ENCODE measurements at regions not wholly inside any gene's neighbourhood (a gene's known extent, or its start where the extent isn't known, plus 50 kb on each side); places are given as distances from the start of the nearest gene placed in this dataset.

GRCh38 chr3:178421069-178421468 is 115.2 kb upstream of the KCNMB2 start:
- H3K9ac ChIP-seq (ENCODE audit: low read depth, low read length) = no peak overlapping the region

GRCh38 chr3:178422406-178422805 is 113.8 kb upstream of the KCNMB2 start:
- H3K27me3 ChIP-seq (ENCODE audit: control insufficient read depth, insufficient read depth, low read length) = no peaks in the 10 kb centered on the region
- H3K4me1 ChIP-seq (ENCODE audit: control insufficient read depth, insufficient read depth, low read length) = peaks cover 7% of the 10 kb centered on the region
- H3K9ac ChIP-seq (ENCODE audit: low read depth, low read length) = no peak overlapping the region
- H3K36me3 ChIP-seq (ENCODE audit: insufficient read depth, low read length) = no peaks in the 10 kb centered on the region
- H3K4me2 ChIP-seq (ENCODE audit: low read length) = no peak overlapping the region
- H3K4me3 ChIP-seq (ENCODE audit: low read length) = no peak overlapping the region
- H3K9me3 ChIP-seq (replicated peaks; ENCODE audit: low read length) = no peaks in the 10 kb centered on the region

More at GRCh38 chr3:178421069-178421468, 115.2 kb upstream of the KCNMB2 start:
- Histone ChIP-seq H3K27me3 (ENCODE audit: control insufficient read depth, insufficient read depth, low read length) (no peaks in the 10 kb centered on the region), H3K36me3 (ENCODE audit: insufficient read depth, low read length) (no peaks in the 10 kb centered on the region), H3K4me3 (ENCODE audit: low read length) (no peak overlapping the region), H3K4me2 (ENCODE audit: low read length) (no peak overlapping the region), H3K4me1 (ENCODE audit: control insufficient read depth, insufficient read depth, low read length) (peaks cover 7% of the 10 kb centered on the region), H3K9me3 (replicated peaks; ENCODE audit: low read length) (no peaks in the 10 kb centered on the region)

- no peaks in the 10 kb centered on the region for H3K27me3 ChIP-seq (ENCODE audit: control insufficient read depth, insufficient read depth, low read length)
- H3K9ac ChIP-seq (ENCODE audit: low read depth, low read length) = no peak overlapping the region
- H3K4me1 ChIP-seq (ENCODE audit: control insufficient read depth, insufficient read depth, low read length) = no peaks in the 10 kb centered on the region
- H3K36me3 ChIP-seq (ENCODE audit: insufficient read depth, low read length) = no peaks in the 10 kb centered on the region
- no peak overlapping the region for H3K4me2 ChIP-seq (ENCODE audit: low read length)
- no peak overlapping the region for H3K4me3 ChIP-seq (ENCODE audit: low read length)
- H3K9me3 ChIP-seq (replicated peaks; ENCODE audit: low read length) = no peaks in the 10 kb centered on the region
These were observed 108.2 kb upstream of the KCNMB2 start for GRCh38 chr3:178428037-178428436.

- H3K4me3 ChIP-seq (ENCODE audit: low read length) = no peak overlapping the region
- peak overlapping the region; percentile 21 for H3K4me2 ChIP-seq (ENCODE audit: low read length)
- no peaks in the 10 kb centered on the region for H3K9me3 ChIP-seq (replicated peaks; ENCODE audit: low read length)
- H3K27me3 ChIP-seq (ENCODE audit: control insufficient read depth, insufficient read depth, low read length) = no peaks in the 10 kb centered on the region
- no peak overlapping the region for H3K9ac ChIP-seq (ENCODE audit: low read depth, low read length)
- no peaks in the 10 kb centered on the region for H3K36me3 ChIP-seq (ENCODE audit: insufficient read depth, low read length)
- H3K4me1 ChIP-seq (ENCODE audit: control insufficient read depth, insufficient read depth, low read length) = peaks cover 5% of the 10 kb centered on the region
These were observed 101.9 kb upstream of the KCNMB2 start for GRCh38 chr3:178434206-178434805.

GRCh38 chr3:178435575-178435974 is 100.7 kb upstream of the KCNMB2 start:
- H3K36me3 ChIP-seq (ENCODE audit: insufficient read depth, low read length) = no peaks in the 10 kb centered on the region

GRCh38 chr3:178436773-178437172 is 99.5 kb upstream of the KCNMB2 start:
- Histone ChIP-seq H3K4me1 (ENCODE audit: control insufficient read depth, insufficient read depth, low read length) (peaks cover 7% of the 10 kb centered on the region), H3K4me3 (ENCODE audit: low read length) (no peak overlapping the region), H3K36me3 (ENCODE audit: insufficient read depth, low read length) (no peaks in the 10 kb centered on the region), H3K9ac (ENCODE audit: low read depth, low read length) (no peak overlapping the region), H3K4me2 (ENCODE audit: low read length) (no peak overlapping the region), H3K27me3 (ENCODE audit: control insufficient read depth, insufficient read depth, low read length) (no peaks in the 10 kb centered on the region), H3K9me3 (replicated peaks; ENCODE audit: low read length) (no peaks in the 10 kb centered on the region)

More at GRCh38 chr3:178435575-178435974, 100.7 kb upstream of the KCNMB2 start:
- Histone ChIP-seq H3K27me3 (ENCODE audit: control insufficient read depth, insufficient read depth, low read length) (no peaks in the 10 kb centered on the region), H3K4me1 (ENCODE audit: control insufficient read depth, insufficient read depth, low read length) (peaks cover 7% of the 10 kb centered on the region), H3K9me3 (replicated peaks; ENCODE audit: low read length) (no peaks in the 10 kb centered on the region), H3K9ac (ENCODE audit: low read depth, low read length) (no peak overlapping the region), H3K4me2 (ENCODE audit: low read length) (no peak overlapping the region), H3K4me3 (ENCODE audit: low read length) (no peak overlapping the region)

- Histone ChIP-seq H3K9ac (ENCODE audit: low read depth, low read length) (no peak overlapping the region), H3K4me3 (ENCODE audit: low read length) (no peak overlapping the region), H3K4me2 (ENCODE audit: low read length) (no peak overlapping the region), H3K27me3 (ENCODE audit: control insufficient read depth, insufficient read depth, low read length) (no peaks in the 10 kb centered on the region), H3K9me3 (replicated peaks; ENCODE audit: low read length) (no peaks in the 10 kb centered on the region), H3K4me1 (ENCODE audit: control insufficient read depth, insufficient read depth, low read length) (peaks cover 7% of the 10 kb centered on the region), H3K36me3 (ENCODE audit: insufficient read depth, low read length) (no peaks in the 10 kb centered on the region)
These were observed 99.0 kb upstream of the KCNMB2 start for GRCh38 chr3:178437236-178437635.

GRCh38 chr3:178439504-178439903 is 96.7 kb upstream of the KCNMB2 start:
- no peak overlapping the region for H3K9ac ChIP-seq (ENCODE audit: low read depth, low read length)
- H3K36me3 ChIP-seq (ENCODE audit: insufficient read depth, low read length) = no peaks in the 10 kb centered on the region
- peaks cover 3% of the 10 kb centered on the region for H3K4me1 ChIP-seq (ENCODE audit: control insufficient read depth, insufficient read depth, low read length)
- no peak overlapping the region for H3K4me3 ChIP-seq (ENCODE audit: low read length)
- H3K9me3 ChIP-seq (replicated peaks; ENCODE audit: low read length) = no peaks in the 10 kb centered on the region
- H3K27me3 ChIP-seq (ENCODE audit: control insufficient read depth, insufficient read depth, low read length) = no peaks in the 10 kb centered on the region
- no peak overlapping the region for H3K4me2 ChIP-seq (ENCODE audit: low read length)

GRCh38 chr3:178440043-178440442 is 96.2 kb upstream of the KCNMB2 start:
- H3K4me1 ChIP-seq (ENCODE audit: control insufficient read depth, insufficient read depth, low read length) = peaks cover 3% of the 10 kb centered on the region
- no peaks in the 10 kb centered on the region for H3K9me3 ChIP-seq (replicated peaks; ENCODE audit: low read length)
- no peaks in the 10 kb centered on the region for H3K36me3 ChIP-seq (ENCODE audit: insufficient read depth, low read length)
- H3K4me3 ChIP-seq (ENCODE audit: low read length) = no peak overlapping the region
- no peak overlapping the region for H3K9ac ChIP-seq (ENCODE audit: low read depth, low read length)
- H3K4me2 ChIP-seq (ENCODE audit: low read length) = no peak overlapping the region
- no peaks in the 10 kb centered on the region for H3K27me3 ChIP-seq (ENCODE audit: control insufficient read depth, insufficient read depth, low read length)

GRCh38 chr3:178443634-178444033 is 92.6 kb upstream of the KCNMB2 start:
- Histone ChIP-seq H3K4me3 (ENCODE audit: low read length) (no peak overlapping the region), H3K9me3 (replicated peaks; ENCODE audit: low read length) (no peaks in the 10 kb centered on the region), H3K36me3 (ENCODE audit: insufficient read depth, low read length) (no peaks in the 10 kb centered on the region), H3K27me3 (ENCODE audit: control insufficient read depth, insufficient read depth, low read length) (no peaks in the 10 kb centered on the region), H3K9ac (ENCODE audit: low read depth, low read length) (no peak overlapping the region), H3K4me1 (ENCODE audit: control insufficient read depth, insufficient read depth, low read length) (peaks cover 3% of the 10 kb centered on the region), H3K4me2 (ENCODE audit: low read length) (no peak overlapping the region)

- Histone ChIP-seq H3K9ac (ENCODE audit: low read depth, low read length) (no peak overlapping the region), H3K27me3 (ENCODE audit: control insufficient read depth, insufficient read depth, low read length) (no peaks in the 10 kb centered on the region), H3K4me1 (ENCODE audit: control insufficient read depth, insufficient read depth, low read length) (no peaks in the 10 kb centered on the region), H3K4me3 (ENCODE audit: low read length) (no peak overlapping the region), H3K36me3 (ENCODE audit: insufficient read depth, low read length) (no peaks in the 10 kb centered on the region), H3K9me3 (replicated peaks; ENCODE audit: low read length) (no peaks in the 10 kb centered on the region), H3K4me2 (ENCODE audit: low read length) (no peak overlapping the region)
These were observed 91.1 kb upstream of the KCNMB2 start for GRCh38 chr3:178445139-178445538.

- Histone ChIP-seq H3K4me1 (ENCODE audit: control insufficient read depth, insufficient read depth, low read length) (no peaks in the 10 kb centered on the region), H3K9me3 (replicated peaks; ENCODE audit: low read length) (no peaks in the 10 kb centered on the region), H3K27me3 (ENCODE audit: control insufficient read depth, insufficient read depth, low read length) (no peaks in the 10 kb centered on the region), H3K4me2 (ENCODE audit: low read length) (no peak overlapping the region), H3K4me3 (ENCODE audit: low read length) (no peak overlapping the region), H3K36me3 (ENCODE audit: insufficient read depth, low read length) (no peaks in the 10 kb centered on the region), H3K9ac (ENCODE audit: low read depth, low read length) (no peak overlapping the region)
These were observed 90.2 kb upstream of the KCNMB2 start for GRCh38 chr3:178446059-178446458.
